HG02852 (cell line): ENCODE measurements at regions not wholly inside any gene's neighbourhood (a gene's known extent, or its start where the extent isn't known, plus 50 kb on each side); places are given as distances from the start of the nearest gene placed in this dataset.

Experiments
- ATAC-seq: cut with Tn5 transposase; IDR thresholded peaks from one replicate; pipeline ENCODE4 v1.9.1; 2021; ENCODE audit warnings: mild to moderate bottlenecking, moderate library complexity; ENCODE audit not compliant: unreplicated experiment

- ATAC-seq, result no peak
Observed at GRCh38 chr1:83011265-83011664, 987.7 kb downstream of the TTLL7 start.

- no peak for ATAC-seq
Observed at GRCh38 chr1:83006271-83006670, 992.7 kb downstream of the TTLL7 start.

- no peak for ATAC-seq
Observed at GRCh38 chr1:83000286-83000685, 998.6 kb downstream of the TTLL7 start.

- no peak for ATAC-seq
Observed at GRCh38 chr1:82995951-82996350, 1003.0 kb downstream of the TTLL7 start.

GRCh38 chr1:82994616-82995263, 1004.2 kb downstream of the TTLL7 start:
- ATAC-seq, result no peak

- ATAC-seq, result no peak
Observed at GRCh38 chr1:82991569-82991968, 1007.4 kb downstream of the TTLL7 start.

GRCh38 chr1:82979593-82980236, 1019.2 kb downstream of the TTLL7 start:
- peak; percentile 97 for ATAC-seq

GRCh38 chr1:82978461-82979324, 1020.2 kb downstream of the TTLL7 start:
- ATAC-seq, result no peak

- no peak for ATAC-seq
Observed at GRCh38 chr1:82972841-82973553, 1025.9 kb downstream of the TTLL7 start.

- ATAC-seq, result no peak
Observed at GRCh38 chr1:82969340-82969739, 1029.6 kb downstream of the TTLL7 start.

GRCh38 chr1:82962658-82963057, 1036.3 kb downstream of the TTLL7 start:
- no peak for ATAC-seq

- no peak for ATAC-seq
Observed at GRCh38 chr1:82950606-82951200, 1048.2 kb downstream of the TTLL7 start.

GRCh38 chr1:82948386-82948785, 1050.5 kb downstream of the TTLL7 start:
- ATAC-seq, result no peak

- no peak for ATAC-seq
Observed at GRCh38 chr1:82947278-82947677, 1051.7 kb downstream of the TTLL7 start.

GRCh38 chr1:82946096-82946605, 1052.8 kb downstream of the TTLL7 start:
- ATAC-seq, result no peak

- ATAC-seq, result no peak
Observed at GRCh38 chr1:82944822-82945221, 1054.1 kb downstream of the TTLL7 start.

- no peak for ATAC-seq
Observed at GRCh38 chr1:82934074-82934473, 1064.9 kb downstream of the TTLL7 start.

GRCh38 chr1:82932727-82933126, 1066.2 kb downstream of the TTLL7 start:
- no peak for ATAC-seq

- ATAC-seq, result no peak
Observed at GRCh38 chr1:82932207-82932606, 1066.7 kb downstream of the TTLL7 start.

GRCh38 chr1:82931006-82931405, 1067.9 kb downstream of the TTLL7 start:
- ATAC-seq, result no peak

- no peak for ATAC-seq
Observed at GRCh38 chr1:82927753-82928152, 1071.2 kb downstream of the TTLL7 start.
